ENCODE measurements at regions not wholly inside any gene's neighbourhood (a gene's known extent, or its start where the extent isn't known, plus 50 kb on each side); places are given as distances from the start of the nearest gene placed in this dataset.

- DNase-seq (ENCODE audit: low read depth in 2 of 3, low spot score in 2 of 3) = no peak
Observed at GRCh38 chr4:17336986-17337385, 174.9 kb downstream of the QDPR start.

- peak; percentile 13 to 38 (median 21) for DNase-seq (ENCODE audit: low read depth in 2 of 3, low spot score in 2 of 3)
Observed at GRCh38 chr4:17336524-17336961, 175.3 kb downstream of the QDPR start.

- DNase-seq (ENCODE audit: low read depth in 2 of 3, low spot score in 2 of 3) = no peak
Observed at GRCh38 chr4:17336069-17336468, 175.8 kb downstream of the QDPR start.

GRCh38 chr4:17335371-17335770 is 176.5 kb downstream of the QDPR start:
- no peak for DNase-seq (ENCODE audit: low read depth in 2 of 3, low spot score in 2 of 3)

GRCh38 chr4:17332478-17332877 is 179.4 kb downstream of the QDPR start:
- DNase-seq (ENCODE audit: low read depth in 2 of 3, low spot score in 2 of 3) = no peak

- no peak for DNase-seq (ENCODE audit: low read depth in 2 of 3, low spot score in 2 of 3)
Observed at GRCh38 chr4:17329046-17329445, 182.8 kb downstream of the QDPR start.

- no peak for DNase-seq (ENCODE audit: low read depth in 2 of 3, low spot score in 2 of 3)
Observed at GRCh38 chr4:17328141-17328815, 183.6 kb downstream of the QDPR start.

GRCh38 chr4:17327591-17327990 is 184.3 kb downstream of the QDPR start:
- DNase-seq (ENCODE audit: low read depth in 2 of 3, low spot score in 2 of 3) = no peak

GRCh38 chr4:17326756-17327155 is 185.1 kb downstream of the QDPR start:
- DNase-seq (ENCODE audit: low read depth in 2 of 3, low spot score in 2 of 3) = no peak

GRCh38 chr4:17325098-17325497 is 186.8 kb downstream of the QDPR start:
- no peak for DNase-seq (ENCODE audit: low read depth in 2 of 3, low spot score in 2 of 3)

GRCh38 chr4:17324386-17324830 is 187.5 kb downstream of the QDPR start:
- peak in 1 of 3 experiments; percentile 15 for DNase-seq (ENCODE audit: low read depth in 2 of 3, low spot score in 2 of 3)

GRCh38 chr4:17323554-17324385 is 188.1 kb downstream of the QDPR start:
- DNase-seq (ENCODE audit: low read depth in 2 of 3, low spot score in 2 of 3) = no peak

- no peak for DNase-seq (ENCODE audit: low read depth in 2 of 3, low spot score in 2 of 3)
Observed at GRCh38 chr4:17322514-17322913, 189.4 kb downstream of the QDPR start.

- DNase-seq (ENCODE audit: low read depth in 2 of 3, low spot score in 2 of 3) = no peak
Observed at GRCh38 chr4:17320046-17320445, 191.8 kb downstream of the QDPR start.

- no peak for DNase-seq (ENCODE audit: low read depth in 2 of 3, low spot score in 2 of 3)
Observed at GRCh38 chr4:17317526-17317925, 194.4 kb downstream of the QDPR start.

- no peak for DNase-seq (ENCODE audit: low read depth in 2 of 3, low spot score in 2 of 3)
Observed at GRCh38 chr4:17316566-17316965, 195.3 kb downstream of the QDPR start.

GRCh38 chr4:17315459-17315858 is 196.4 kb downstream of the QDPR start:
- no peak for DNase-seq (ENCODE audit: low read depth in 2 of 3, low spot score in 2 of 3)

GRCh38 chr4:17313194-17313593 is 198.7 kb downstream of the QDPR start:
- DNase-seq (ENCODE audit: low read depth in 2 of 3, low spot score in 2 of 3) = no peak

GRCh38 chr4:17310269-17310652 is 201.6 kb downstream of the QDPR start:
- no peak for DNase-seq (ENCODE audit: low read depth in 2 of 3, low spot score in 2 of 3)

GRCh38 chr4:17309567-17310268 is 202.2 kb downstream of the QDPR start:
- DNase-seq (ENCODE audit: low read depth in 2 of 3, low spot score in 2 of 3) = no peak

- DNase-seq (ENCODE audit: low read depth in 2 of 3, low spot score in 2 of 3) = no peak
Observed at GRCh38 chr4:17301869-17302268, 210.0 kb downstream of the QDPR start.

GRCh38 chr4:17301266-17301665 is 210.6 kb downstream of the QDPR start:
- DNase-seq (ENCODE audit: low read depth in 2 of 3, low spot score in 2 of 3) = no peak
